ENCODE measurements at regions not wholly inside any gene's neighbourhood (a gene's known extent, or its start where the extent isn't known, plus 50 kb on each side); places are given as distances from the start of the nearest gene placed in this dataset.

- Histone ChIP-seq H4K5ac (ENCODE audit: low read depth, low read length) (no peak overlapping the region), H4K20me1 (ENCODE audit: insufficient read depth, low read length) (no peaks in the 10 kb centered on the region), H2AK5ac (ENCODE audit: low read depth, low read length) (no peak overlapping the region), H2BK120ac (ENCODE audit: low read depth, low read length) (no peak overlapping the region), H3K9me1 (ENCODE audit: insufficient read depth, low read length) (no peaks in the 10 kb centered on the region), H3K4me2 (ENCODE audit: low read depth, low read length) (no peak overlapping the region), H3K4ac (ENCODE audit: low read depth, low read length) (no peak overlapping the region), H3K79me1 (ENCODE audit: low read depth in 1 of 2, low read length in 2 of 2) (no peaks in the 10 kb centered on the region), H3K36me3 (ENCODE audit: control insufficient read depth, insufficient read depth, low read length) (no peaks in the 10 kb centered on the region), H2BK5ac (ENCODE audit: low read depth, low read length, poor library complexity, severe bottlenecking) (no peak overlapping the region), H2BK20ac (ENCODE audit: low read depth, low read length) (no peak overlapping the region), H3K27me3 (ENCODE audit: control insufficient read depth, insufficient read depth, low read length) (peaks cover 5% of the 10 kb centered on the region; the same call in 1 of the 2 replicates), H4K91ac (ENCODE audit: insufficient read depth, low read depth, low read length) (no peak overlapping the region), H3K27ac (ENCODE audit: insufficient read depth, low read length) (no peak overlapping the region), H3K9me3 (ENCODE audit: control insufficient read depth, insufficient read depth, low read length) (no peaks in the 10 kb centered on the region), H3K18ac (ENCODE audit: low read depth, low read length) (no peak overlapping the region), H2AFZ (replicated peaks; ENCODE audit: low read length, poor library complexity) (no peak overlapping the region), H3K23ac (ENCODE audit: low read depth, low read length) (no peak overlapping the region), H4K8ac (ENCODE audit: low read depth in 2 of 2, low read length in 2 of 2) (no peak overlapping the region), H3K9ac (ENCODE audit: low read depth, low read length) (no peak overlapping the region), H2BK15ac (ENCODE audit: low read depth, low read length) (no peak overlapping the region), H2AK9ac (replicated peaks; ENCODE audit: low read depth, low read length, poor library complexity) (no peak overlapping the region), H3K14ac (replicated peaks; ENCODE audit: low read depth, low read length) (no peak overlapping the region), H3K56ac (ENCODE audit: extremely low read depth, insufficient read depth, low read length) (no peak overlapping the region), H3K4me3 (ENCODE audit: insufficient read depth, low read depth, low read length) (no peak overlapping the region), H3K4me1 (ENCODE audit: control insufficient read depth, insufficient read depth, low read length) (no peaks in the 10 kb centered on the region)
- BruUV-seq (replicated peaks): no TSS peak
- ATAC-seq (ENCODE audit: low read depth) (no peak), DNase-seq (no peak)
- TF ChIP-seq USF2 (IDR thresholded peaks at IDR 0.05; ENCODE audit: low read depth, low read length) (no peak), CEBPB (IDR thresholded peaks at IDR 0.05; ENCODE audit: low read depth, low read length) (no peak), SMC3 (IDR thresholded peaks at IDR 0.05; ENCODE audit: low read depth, low read length) (no peak), MAFK (IDR thresholded peaks at IDR 0.05; ENCODE audit: low read depth, low read length) (no peak), RCOR1 (IDR thresholded peaks at IDR 0.05; ENCODE audit: insufficient replicate concordance, low read length) (no peak), RFX5 (IDR thresholded peaks at IDR 0.05; ENCODE audit: low read depth, low read length) (no peak), MAZ (IDR thresholded peaks at IDR 0.05; ENCODE audit: borderline replicate concordance, low read depth, low read length) (no peak), ELK1 (IDR thresholded peaks at IDR 0.05; ENCODE audit: borderline replicate concordance, low read depth, low read length) (no peak), POLR2A (IDR thresholded peaks at IDR 0.05; ENCODE audit: low read depth, low read length) (no peak), MXI1 (IDR thresholded peaks at IDR 0.05; ENCODE audit: borderline replicate concordance, low read depth, low read length) (no peak)
- in situ Hi-C loops (cut with MboI; ENCODE audit: low sequenced_read_pairs) (no loop called here), intact Hi-C loops (cut with micrococcal nuclease) (no loop called here), dilution Hi-C loops (cut with HindIII; ENCODE audit: low sequenced_read_pairs, unreplicated experiment) (no loop called here)
- WGBS, 2 experiments (ENCODE audit: extremely low coverage in 2 of 2, insufficient read length in 1 of 2): no CpG with 5 or more reads among the region's 1 CpG
- ChIA-PET POLR2A (ENCODE audit: unreplicated experiment) (no interaction called here), CTCF (no interaction called here)
These were observed 76.0 kb upstream of the PTGFRN start for GRCh38 chr1:116833718-116834117.

All from IMR-90 (cell line).